ENCODE measurements at regions not wholly inside any gene's neighbourhood (a gene's known extent, or its start where the extent isn't known, plus 50 kb on each side); places are given as distances from the start of the nearest gene placed in this dataset.

- ChIA-PET POLR2A (ENCODE audit: unreplicated experiment) (no interaction called here), CTCF (no interaction called here)
- Histone ChIP-seq H3K27me3 (ENCODE audit: low read length) (peaks cover 68% of the 10 kb centered on the region), H3K9me2 (replicated peaks; ENCODE audit: low read length) (no peaks in the 10 kb centered on the region), H3K9me3 (ENCODE audit: low read length) (no peaks in the 10 kb centered on the region), H2AFZ (ENCODE audit: low read length) (no peak overlapping the region), H3K79me2 (ENCODE audit: low read length) (no peaks in the 10 kb centered on the region), H3K4me1 (ENCODE audit: insufficient read depth, low read length) (no peaks in the 10 kb centered on the region), H3K4me2 (ENCODE audit: low read length) (no peak overlapping the region), H3F3A (ENCODE audit: low read length, unreplicated experiment) (no peaks in the 10 kb centered on the region), H3K9ac (ENCODE audit: low read length) (no peak overlapping the region), H3K27ac (ENCODE audit: low read length) (no peak overlapping the region), H3K36me3 (ENCODE audit: low read depth, low read length) (no peaks in the 10 kb centered on the region), H4K20me1 (ENCODE audit: low read length) (no peaks in the 10 kb centered on the region), H3K4me3 (ENCODE audit: low read length) (no peak overlapping the region)
- ATAC-seq = no peak
- no peak for DNase-seq
- intact Hi-C loops (cut with micrococcal nuclease) = no loop called here
- TF ChIP-seq CTCF (conservative IDR thresholded peaks at IDR 0.05; ENCODE audit: low read depth, low read length) (no peak), EZH2phosphoT487 (IDR thresholded peaks at IDR 0.05; ENCODE audit: borderline replicate concordance, low read length) (no peak), EZH2 (IDR thresholded peaks at IDR 0.05; ENCODE audit: low read length, unreplicated experiment) (no peak)
- BruUV-seq (replicated peaks) = no TSS peak
Measured at GRCh38 chr15:98282656-98283332, 322.3 kb downstream of the ARRDC4 start.

DNA sequence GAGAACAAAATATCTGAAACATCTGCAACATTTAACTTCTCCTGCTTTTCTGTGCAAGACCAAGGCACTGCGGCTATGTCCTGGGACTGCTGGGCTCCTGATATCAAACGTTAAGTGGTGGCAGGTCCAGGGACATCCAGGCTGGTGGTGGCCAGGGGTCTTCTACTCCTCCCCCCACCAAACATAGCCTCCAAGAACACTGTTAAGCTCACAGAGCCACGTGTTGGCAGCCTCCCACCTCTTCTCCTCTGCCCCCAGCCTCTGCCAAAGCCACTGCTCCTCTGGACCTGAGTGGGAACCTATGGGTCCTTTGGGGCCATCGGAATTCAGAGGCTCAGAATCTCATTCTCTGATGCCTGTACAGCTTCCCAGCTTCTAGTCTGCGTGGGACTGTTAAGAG is 325.7 kb downstream of the ARRDC4 start:
- Histone ChIP-seq H3K36me3 (ENCODE audit: low read depth, low read length) (no peaks in the 10 kb centered on the region), H3K4me2 (ENCODE audit: low read length) (no peak overlapping the region), H3K9me3 (ENCODE audit: low read length) (no peaks in the 10 kb centered on the region), H3F3A (ENCODE audit: low read length, unreplicated experiment) (no peaks in the 10 kb centered on the region), H3K4me3 (ENCODE audit: low read length) (no peak overlapping the region), H2AFZ (ENCODE audit: low read length) (no peak overlapping the region), H3K27me3 (ENCODE audit: low read length) (peaks cover 66% of the 10 kb centered on the region), H3K27ac (ENCODE audit: low read length) (no peak overlapping the region), H3K9ac (ENCODE audit: low read length) (no peak overlapping the region), H3K79me2 (ENCODE audit: low read length) (no peaks in the 10 kb centered on the region), H3K4me1 (ENCODE audit: insufficient read depth, low read length) (no peaks in the 10 kb centered on the region), H4K20me1 (ENCODE audit: low read length) (no peaks in the 10 kb centered on the region), H3K9me2 (replicated peaks; ENCODE audit: low read length) (no peaks in the 10 kb centered on the region)
- DNase-seq = no peak
- ChIA-PET POLR2A (ENCODE audit: unreplicated experiment) (no interaction called here), CTCF (no interaction called here)
- intact Hi-C loops (cut with micrococcal nuclease) = no loop called here
- no TSS peak for BruUV-seq (replicated peaks)
- TF ChIP-seq CTCF (conservative IDR thresholded peaks at IDR 0.05; ENCODE audit: low read depth, low read length) = no peak
- no peak for TF ChIP-seq EZH2phosphoT487 (IDR thresholded peaks at IDR 0.05; ENCODE audit: borderline replicate concordance, low read length)
- TF ChIP-seq EZH2 (IDR thresholded peaks at IDR 0.05; ENCODE audit: low read length, unreplicated experiment) = no peak
- no peak for ATAC-seq

DNA sequence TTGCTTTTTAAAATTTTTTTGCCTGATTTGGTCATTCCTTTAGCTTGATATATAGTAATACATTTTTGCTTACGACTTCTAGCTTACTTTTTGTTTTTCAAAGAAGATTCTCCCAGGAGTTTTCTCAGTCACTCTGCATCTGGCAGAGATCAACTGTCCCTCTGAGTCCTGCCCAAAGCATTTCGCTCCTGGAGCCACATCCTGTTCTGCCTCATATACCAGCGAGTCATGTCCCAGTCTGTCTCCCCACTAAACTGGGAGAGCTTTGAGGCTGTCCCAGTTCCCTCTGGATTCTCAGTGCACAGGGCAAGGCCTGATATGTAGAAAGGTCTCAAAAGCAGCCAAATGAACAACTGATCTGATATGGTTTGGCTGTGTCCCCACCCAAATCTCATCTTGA is 326.3 kb downstream of the ARRDC4 start:
- Histone ChIP-seq H3K4me3 (ENCODE audit: low read length) (no peak overlapping the region), H3K4me1 (ENCODE audit: insufficient read depth, low read length) (no peaks in the 10 kb centered on the region), H3K9me2 (replicated peaks; ENCODE audit: low read length) (no peaks in the 10 kb centered on the region), H3K27ac (ENCODE audit: low read length) (no peak overlapping the region), H3K4me2 (ENCODE audit: low read length) (no peak overlapping the region), H3F3A (ENCODE audit: low read length, unreplicated experiment) (no peaks in the 10 kb centered on the region), H3K9ac (ENCODE audit: low read length) (no peak overlapping the region), H2AFZ (ENCODE audit: low read length) (no peak overlapping the region), H3K9me3 (ENCODE audit: low read length) (no peaks in the 10 kb centered on the region), H3K27me3 (ENCODE audit: low read length) (peaks cover 69% of the 10 kb centered on the region), H4K20me1 (ENCODE audit: low read length) (no peaks in the 10 kb centered on the region), H3K79me2 (ENCODE audit: low read length) (no peaks in the 10 kb centered on the region), H3K36me3 (ENCODE audit: low read depth, low read length) (no peaks in the 10 kb centered on the region)
- ChIA-PET CTCF (no interaction called here), POLR2A (ENCODE audit: unreplicated experiment) (no interaction called here)
- DNase-seq (no peak), ATAC-seq (no peak)
- TF ChIP-seq EZH2phosphoT487 (IDR thresholded peaks at IDR 0.05; ENCODE audit: borderline replicate concordance, low read length) (no peak), EZH2 (IDR thresholded peaks at IDR 0.05; ENCODE audit: low read length, unreplicated experiment) (no peak), CTCF (conservative IDR thresholded peaks at IDR 0.05; ENCODE audit: low read depth, low read length) (no peak)
- BruUV-seq (replicated peaks) = no TSS peak
- intact Hi-C loops (cut with micrococcal nuclease) = no loop called here
